ENCODE measurements at regions not wholly inside any gene's neighbourhood (a gene's known extent, or its start where the extent isn't known, plus 50 kb on each side); places are given as distances from the start of the nearest gene placed in this dataset.

DNA sequence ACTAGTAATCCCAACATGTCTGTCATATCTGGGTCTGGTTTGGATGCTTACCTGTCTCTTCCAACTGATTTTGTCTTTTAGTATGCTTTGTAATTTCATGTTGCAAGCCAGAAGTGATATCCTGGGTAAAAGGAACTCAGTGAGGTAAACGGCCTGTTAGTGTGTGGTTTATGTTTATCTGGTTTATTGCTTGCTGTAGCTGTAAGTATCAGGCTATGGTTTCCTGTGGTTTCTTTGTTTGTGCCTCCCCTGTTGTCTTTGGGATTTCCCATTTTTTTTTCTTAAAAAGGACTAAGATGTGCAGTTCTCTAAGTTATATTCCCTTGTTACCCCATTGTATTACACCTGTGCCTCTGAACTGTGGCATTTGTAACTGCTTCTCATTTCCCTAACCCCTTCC lies 323.5 kb upstream of the POM121L12 start:
- TF ChIP-seq, protein P1, sequence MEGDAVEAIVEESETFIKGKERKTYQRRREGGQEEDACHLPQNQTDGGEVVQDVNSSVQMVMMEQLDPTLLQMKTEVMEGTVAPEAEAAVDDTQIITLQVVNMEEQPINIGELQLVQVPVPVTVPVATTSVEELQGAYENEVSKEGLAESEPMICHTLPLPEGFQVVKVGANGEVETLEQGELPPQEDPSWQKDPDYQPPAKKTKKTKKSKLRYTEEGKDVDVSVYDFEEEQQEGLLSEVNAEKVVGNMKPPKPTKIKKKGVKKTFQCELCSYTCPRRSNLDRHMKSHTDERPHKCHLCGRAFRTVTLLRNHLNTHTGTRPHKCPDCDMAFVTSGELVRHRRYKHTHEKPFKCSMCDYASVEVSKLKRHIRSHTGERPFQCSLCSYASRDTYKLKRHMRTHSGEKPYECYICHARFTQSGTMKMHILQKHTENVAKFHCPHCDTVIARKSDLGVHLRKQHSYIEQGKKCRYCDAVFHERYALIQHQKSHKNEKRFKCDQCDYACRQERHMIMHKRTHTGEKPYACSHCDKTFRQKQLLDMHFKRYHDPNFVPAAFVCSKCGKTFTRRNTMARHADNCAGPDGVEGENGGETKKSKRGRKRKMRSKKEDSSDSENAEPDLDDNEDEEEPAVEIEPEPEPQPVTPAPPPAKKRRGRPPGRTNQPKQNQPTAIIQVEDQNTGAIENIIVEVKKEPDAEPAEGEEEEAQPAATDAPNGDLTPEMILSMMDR (IDR thresholded peaks at IDR 0.05), result no peak
- no peak for TF ChIP-seq POLR2A (IDR thresholded peaks at IDR 0.05)

Data from breast epithelium (tissue), 3 donors.